H1 (cell line): ENCODE measurements at regions not wholly inside any gene's neighbourhood (a gene's known extent, or its start where the extent isn't known, plus 50 kb on each side); places are given as distances from the start of the nearest gene placed in this dataset.

Experiments used
- ASH2L ChIP-seq: fragments of 200-600, 300-600 bp; sonication (generic); IDR thresholded peaks from one replicate; pipeline ENCODE4 v1.7.1; 2017; ENCODE audit warnings: low read length
- CHD7 ChIP-seq: fragments of 300-600 bp; sonication (generic); IDR thresholded peaks from 2 replicates; pipeline ENCODE4 v1.7.1; 2012; ENCODE audit warnings: low read length, moderate library complexity, mild to moderate bottlenecking, inconsistent platforms; ENCODE audit not compliant: insufficient replicate concordance
- HDAC6 ChIP-seq: IDR thresholded peaks from one replicate; pipeline ENCODE4 v1.7.1; 2012; ENCODE audit warnings: low read depth, mild to moderate bottlenecking, inconsistent platforms, low read length, moderate library complexity
- POU5F1 ChIP-seq: IDR thresholded peaks from 2 replicates; pipeline ENCODE4 v1.6.1; 2011; ENCODE audit warnings: low read depth, mild to moderate bottlenecking, low read length, moderate library complexity
- USF2 ChIP-seq: IDR thresholded peaks from 2 replicates; pipeline ENCODE4 v1.6.1; 2011; ENCODE audit warnings: low read length, improper control_type of control experiment

DNA sequence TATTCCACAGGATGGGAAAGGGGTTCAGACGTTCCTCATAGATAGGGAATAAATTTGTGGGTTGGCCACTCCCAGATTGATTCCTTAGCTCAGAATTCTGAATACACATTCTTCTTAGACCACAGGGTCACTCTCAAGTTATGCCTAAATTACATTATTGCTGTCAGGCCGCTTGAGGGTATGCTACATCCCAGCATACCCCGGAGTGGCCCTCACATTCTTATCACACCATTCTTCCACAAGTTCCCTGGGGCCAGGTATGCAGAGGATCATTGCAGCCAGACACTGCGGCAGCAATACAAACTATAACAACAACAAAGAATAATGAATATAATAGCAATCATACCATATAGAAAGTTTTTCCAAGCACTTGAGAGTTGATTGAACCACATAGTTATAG is 237.9 kb upstream of the SOX4 start (continued):
- no peak for TF ChIP-seq CHD7
- TF ChIP-seq ASH2L: no peak
- no peak for TF ChIP-seq POU5F1
- TF ChIP-seq HDAC6: no peak
- no peak for TF ChIP-seq USF2
- TF ChIP-seq, all 59 proteins: peak for 0
